ENCODE measurements at regions not wholly inside any gene's neighbourhood (a gene's known extent, or its start where the extent isn't known, plus 50 kb on each side); places are given as distances from the start of the nearest gene placed in this dataset.

- H3K4me3 ChIP-seq (ENCODE audit: low read depth in 1 of 3, low read length in 3 of 3), result no peak overlapping the region
- H3K4me1 ChIP-seq (ENCODE audit: control insufficient read depth in 3 of 3, insufficient read depth in 2 of 3, low read depth in 1 of 3, low read length in 2 of 3), result no peaks in the 10 kb centered on the region
- FAIRE-seq, result no peak
- DNase-seq, result no peak
- no peaks in the 10 kb centered on the region for H3K9me3 ChIP-seq (ENCODE audit: control insufficient read depth in 2 of 2, insufficient read depth in 1 of 2, low read depth in 1 of 2, low read length in 1 of 2)
- WGBS, 3 donors, result 62 to 68% (median 64%) methylated on average over 5 of the region's 5 CpGs
- H3K27ac ChIP-seq (ENCODE audit: low read depth in 1 of 3, low read length in 2 of 3), result no peak overlapping the region
- no peaks in the 10 kb centered on the region for H3K27me3 ChIP-seq (ENCODE audit: control insufficient read depth in 3 of 3, insufficient read depth in 3 of 3, low read length in 3 of 3)
- H3K36me3 ChIP-seq (ENCODE audit: control insufficient read depth in 3 of 3, insufficient read depth in 2 of 3, low read depth in 1 of 3, low read length in 3 of 3), result no peaks in the 10 kb centered on the region
Measured at GRCh38 chr16:5884996-5885395, 787.4 kb upstream of the EEF2KMT start.

- Histone ChIP-seq H3K4me3 (ENCODE audit: low read depth in 1 of 3, low read length in 3 of 3) (no peak overlapping the region), H3K36me3 (ENCODE audit: control insufficient read depth in 3 of 3, insufficient read depth in 2 of 3, low read depth in 1 of 3, low read length in 3 of 3) (no peaks in the 10 kb centered on the region), H3K27ac (ENCODE audit: low read depth in 1 of 3, low read length in 2 of 3) (no peak overlapping the region), H3K27me3 (ENCODE audit: control insufficient read depth in 3 of 3, insufficient read depth in 3 of 3, low read length in 3 of 3) (no peaks in the 10 kb centered on the region), H3K9me3 (ENCODE audit: control insufficient read depth in 2 of 2, insufficient read depth in 1 of 2, low read depth in 1 of 2, low read length in 1 of 2) (no peaks in the 10 kb centered on the region), H3K4me1 (ENCODE audit: control insufficient read depth in 3 of 3, insufficient read depth in 2 of 3, low read depth in 1 of 3, low read length in 2 of 3) (no peaks in the 10 kb centered on the region)
- 74 to 79% (median 76%) methylated on average over 8 of the region's 8 CpGs for WGBS, 3 donors
- FAIRE-seq (no peak), DNase-seq (no peak)
Measured at GRCh38 chr16:5884339-5884738, 786.7 kb upstream of the EEF2KMT start.

- WGBS, 3 donors, result 76 to 85% (median 79%) methylated on average over 3 of the region's 3 CpGs
- Histone ChIP-seq H3K4me1 (ENCODE audit: control insufficient read depth in 3 of 3, insufficient read depth in 2 of 3, low read depth in 1 of 3, low read length in 2 of 3) (no peaks in the 10 kb centered on the region), H3K27ac (ENCODE audit: low read depth in 1 of 3, low read length in 2 of 3) (no peak overlapping the region), H3K27me3 (ENCODE audit: control insufficient read depth in 3 of 3, insufficient read depth in 3 of 3, low read length in 3 of 3) (no peaks in the 10 kb centered on the region), H3K36me3 (ENCODE audit: control insufficient read depth in 3 of 3, insufficient read depth in 2 of 3, low read depth in 1 of 3, low read length in 3 of 3) (no peaks in the 10 kb centered on the region), H3K9me3 (ENCODE audit: control insufficient read depth in 2 of 2, insufficient read depth in 1 of 2, low read depth in 1 of 2, low read length in 1 of 2) (no peaks in the 10 kb centered on the region), H3K4me3 (ENCODE audit: low read depth in 1 of 3, low read length in 3 of 3) (no peak overlapping the region)
- no peak for FAIRE-seq
- DNase-seq, result no peak
Measured at GRCh38 chr16:5882087-5882640, 784.6 kb upstream of the EEF2KMT start.

GRCh38 chr16:5875416-5875815 is 777.8 kb upstream of the EEF2KMT start:
- Histone ChIP-seq H3K27me3 (ENCODE audit: control insufficient read depth in 3 of 3, insufficient read depth in 3 of 3, low read length in 3 of 3) (peaks cover 0 to 2% (median 0%) of the 10 kb centered on the region in 3 donors), H3K9me3 (ENCODE audit: control insufficient read depth in 2 of 2, insufficient read depth in 1 of 2, low read depth in 1 of 2, low read length in 1 of 2) (no peaks in the 10 kb centered on the region), H3K36me3 (ENCODE audit: control insufficient read depth in 3 of 3, insufficient read depth in 2 of 3, low read depth in 1 of 3, low read length in 3 of 3) (no peaks in the 10 kb centered on the region), H3K4me1 (ENCODE audit: control insufficient read depth in 3 of 3, insufficient read depth in 2 of 3, low read depth in 1 of 3, low read length in 2 of 3) (no peaks in the 10 kb centered on the region), H3K4me3 (ENCODE audit: low read depth in 1 of 3, low read length in 3 of 3) (no peak overlapping the region), H3K27ac (ENCODE audit: low read depth in 1 of 3, low read length in 2 of 3) (no peak overlapping the region)
- 52 to 79% (median 65%) methylated on average over 5 of the region's 5 CpGs for WGBS, 3 donors
- FAIRE-seq, result no peak
- no peak for DNase-seq

GRCh38 chr16:5874899-5875298 is 777.3 kb upstream of the EEF2KMT start:
- Histone ChIP-seq H3K36me3 (ENCODE audit: control insufficient read depth in 3 of 3, insufficient read depth in 2 of 3, low read depth in 1 of 3, low read length in 3 of 3) (no peaks in the 10 kb centered on the region), H3K4me1 (ENCODE audit: control insufficient read depth in 3 of 3, insufficient read depth in 2 of 3, low read depth in 1 of 3, low read length in 2 of 3) (no peaks in the 10 kb centered on the region), H3K27me3 (ENCODE audit: control insufficient read depth in 3 of 3, insufficient read depth in 3 of 3, low read length in 3 of 3) (peaks cover 0 to 2% (median 0%) of the 10 kb centered on the region in 3 donors), H3K27ac (ENCODE audit: low read depth in 1 of 3, low read length in 2 of 3) (no peak overlapping the region), H3K9me3 (ENCODE audit: control insufficient read depth in 2 of 2, insufficient read depth in 1 of 2, low read depth in 1 of 2, low read length in 1 of 2) (no peaks in the 10 kb centered on the region), H3K4me3 (ENCODE audit: low read depth in 1 of 3, low read length in 3 of 3) (no peak overlapping the region)
- 73 to 89% (median 86%) methylated on average over 4 of the region's 4 CpGs for WGBS, 3 donors
- no peak for DNase-seq
- no peak for FAIRE-seq

GRCh38 chr16:5873221-5873620 is 775.6 kb upstream of the EEF2KMT start:
- DNase-seq (no peak), FAIRE-seq (no peak)
- Histone ChIP-seq H3K36me3 (ENCODE audit: control insufficient read depth in 3 of 3, insufficient read depth in 2 of 3, low read depth in 1 of 3, low read length in 3 of 3) (no peaks in the 10 kb centered on the region), H3K27ac (ENCODE audit: low read depth in 1 of 3, low read length in 2 of 3) (no peak overlapping the region), H3K9me3 (ENCODE audit: control insufficient read depth in 2 of 2, insufficient read depth in 1 of 2, low read depth in 1 of 2, low read length in 1 of 2) (no peaks in the 10 kb centered on the region), H3K27me3 (ENCODE audit: control insufficient read depth in 3 of 3, insufficient read depth in 3 of 3, low read length in 3 of 3) (peaks cover 0 to 2% (median 0%) of the 10 kb centered on the region in 3 donors), H3K4me3 (ENCODE audit: low read depth in 1 of 3, low read length in 3 of 3) (no peak overlapping the region), H3K4me1 (ENCODE audit: control insufficient read depth in 3 of 3, insufficient read depth in 2 of 3, low read depth in 1 of 3, low read length in 2 of 3) (no peaks in the 10 kb centered on the region)
- 57 to 70% (median 58%) methylated on average over 4 of the region's 4 CpGs for WGBS, 3 donors

GRCh38 chr16:5870886-5871691 is 773.5 kb upstream of the EEF2KMT start:
- no peak for FAIRE-seq

GRCh38 chr16:5867250-5867649 is 769.7 kb upstream of the EEF2KMT start:
- Histone ChIP-seq H3K9me3 (ENCODE audit: control insufficient read depth in 2 of 2, insufficient read depth in 1 of 2, low read depth in 1 of 2, low read length in 1 of 2) (no peaks in the 10 kb centered on the region), H3K4me1 (ENCODE audit: control insufficient read depth in 3 of 3, insufficient read depth in 2 of 3, low read depth in 1 of 3, low read length in 2 of 3) (no peaks in the 10 kb centered on the region), H3K4me3 (ENCODE audit: low read depth in 1 of 3, low read length in 3 of 3) (no peak overlapping the region), H3K36me3 (ENCODE audit: control insufficient read depth in 3 of 3, insufficient read depth in 2 of 3, low read depth in 1 of 3, low read length in 3 of 3) (no peaks in the 10 kb centered on the region), H3K27me3 (ENCODE audit: control insufficient read depth in 3 of 3, insufficient read depth in 3 of 3, low read length in 3 of 3) (peaks cover 0 to 2% (median 0%) of the 10 kb centered on the region in 3 donors), H3K27ac (ENCODE audit: low read depth in 1 of 3, low read length in 2 of 3) (no peak overlapping the region)
- DNase-seq (no peak), FAIRE-seq (no peak)
- 56 to 57% (median 56%) methylated on average over 7 of the region's 7 CpGs for WGBS, 3 donors

More at GRCh38 chr16:5870886-5871691, 773.5 kb upstream of the EEF2KMT start:
- Histone ChIP-seq H3K36me3 (ENCODE audit: control insufficient read depth in 3 of 3, insufficient read depth in 2 of 3, low read depth in 1 of 3, low read length in 3 of 3) (no peaks in the 10 kb centered on the region), H3K27me3 (ENCODE audit: control insufficient read depth in 3 of 3, insufficient read depth in 3 of 3, low read length in 3 of 3) (peaks cover 0 to 2% (median 0%) of the 10 kb centered on the region in 3 donors), H3K27ac (ENCODE audit: low read depth in 1 of 3, low read length in 2 of 3) (no peak overlapping the region), H3K9me3 (ENCODE audit: control insufficient read depth in 2 of 2, insufficient read depth in 1 of 2, low read depth in 1 of 2, low read length in 1 of 2) (no peaks in the 10 kb centered on the region), H3K4me1 (ENCODE audit: control insufficient read depth in 3 of 3, insufficient read depth in 2 of 3, low read depth in 1 of 3, low read length in 2 of 3) (no peaks in the 10 kb centered on the region), H3K4me3 (ENCODE audit: low read depth in 1 of 3, low read length in 3 of 3) (no peak overlapping the region)
- no peak for DNase-seq
- WGBS, 3 donors, result 23 to 31% (median 31%) methylated on average over 11 of the region's 11 CpGs

All from small intestine (tissue), 7 donors.